ENCODE measurements at regions not wholly inside any gene's neighbourhood (a gene's known extent, or its start where the extent isn't known, plus 50 kb on each side); places are given as distances from the start of the nearest gene placed in this dataset.

GRCh38 chr9:79312686-79313421 is 258.9 kb upstream of the TLE4 start:
- no peak for DNase-seq (ENCODE audit: low spot score)
- H3K4me3 ChIP-seq, result no peak overlapping the region

DNA sequence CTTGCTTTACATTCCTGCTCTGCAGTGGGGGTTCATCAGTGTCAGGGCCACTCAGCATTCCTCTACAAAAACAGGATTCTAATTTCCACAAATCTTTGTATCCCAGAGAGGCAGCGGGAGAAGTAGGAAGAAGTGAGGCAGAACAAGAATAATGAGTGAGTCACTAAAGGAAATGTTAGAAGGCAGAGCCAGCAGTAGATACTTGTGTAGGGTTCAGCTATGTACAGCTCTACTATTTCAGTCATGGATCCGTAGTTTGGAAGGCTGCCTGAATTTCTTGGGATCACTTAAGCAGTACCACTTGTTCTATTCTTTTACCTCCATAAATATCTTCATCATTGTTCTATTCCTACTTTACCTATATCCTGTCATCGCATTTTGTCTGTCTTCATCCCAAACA is 246.3 kb upstream of the TLE4 start:
- no peak for TF ChIP-seq CTCF (IDR thresholded peaks at IDR 0.05)
- no peak for DNase-seq (ENCODE audit: low spot score)
- Histone ChIP-seq H3K4me3 (no peak overlapping the region), H3K27ac (no peak overlapping the region)

More at GRCh38 chr9:79312686-79313421, 258.9 kb upstream of the TLE4 start:
- no peak for TF ChIP-seq CTCF (IDR thresholded peaks at IDR 0.05)
- H3K27ac ChIP-seq, result no peak overlapping the region

DNA sequence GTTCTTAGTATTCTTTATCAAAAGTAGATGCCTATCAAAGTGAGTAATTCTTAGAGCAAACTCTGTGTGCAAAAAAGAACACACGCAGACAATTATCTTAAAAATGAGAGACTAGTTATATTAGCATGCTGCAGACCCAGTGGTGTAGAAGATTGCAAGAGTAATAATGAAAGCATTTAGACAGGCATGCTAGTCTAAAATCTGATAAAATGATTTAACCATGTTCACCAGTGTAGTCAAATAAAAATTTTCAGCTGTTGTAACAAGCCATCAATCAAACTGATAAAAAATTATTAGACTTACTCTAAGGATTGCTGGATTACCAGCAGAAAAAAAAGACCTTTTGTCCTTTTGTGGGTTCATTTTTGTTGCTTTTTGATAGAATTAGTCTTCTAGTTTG is 241.9 kb upstream of the TLE4 start:
- H3K4me3 ChIP-seq, result no peak overlapping the region
- no peak for DNase-seq (ENCODE audit: low spot score)
- no peak overlapping the region for H3K27ac ChIP-seq
- no peak for TF ChIP-seq CTCF (IDR thresholded peaks at IDR 0.05)

- Histone ChIP-seq H3K4me3 (no peak overlapping the region), H3K27ac (no peak overlapping the region)
- no peak for DNase-seq (ENCODE audit: low spot score)
- no peak for TF ChIP-seq CTCF (IDR thresholded peaks at IDR 0.05)
These were observed 237.8 kb upstream of the TLE4 start for GRCh38 chr9:79334001-79334400.

- Histone ChIP-seq H3K4me3 (no peak overlapping the region), H3K27ac (no peak overlapping the region)
- no peak for TF ChIP-seq CTCF (IDR thresholded peaks at IDR 0.05)
- no peak for DNase-seq (ENCODE audit: low spot score)
These were observed 237.1 kb upstream of the TLE4 start for GRCh38 chr9:79334711-79335110.

DNA sequence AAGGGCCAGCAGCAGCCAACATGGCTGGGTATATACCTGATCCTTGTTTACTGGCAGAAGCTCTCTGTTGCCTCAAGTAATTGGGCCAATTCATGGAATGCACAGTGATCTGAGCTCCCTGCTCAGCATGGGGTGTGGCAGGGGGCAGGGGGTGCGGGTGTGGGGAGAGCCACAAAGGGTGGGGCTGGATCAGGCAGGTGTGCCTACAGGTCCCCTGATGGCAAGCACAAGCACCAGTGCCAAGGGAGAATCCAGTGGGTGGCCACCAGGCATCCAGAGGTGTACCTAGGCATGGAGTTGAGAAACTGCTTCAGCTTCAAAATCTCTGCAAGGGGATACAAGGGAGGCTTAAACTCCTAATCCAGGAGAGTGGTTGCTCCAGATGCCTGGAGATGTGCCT is 235.8 kb upstream of the TLE4 start:
- no peak for DNase-seq (ENCODE audit: low spot score)
- TF ChIP-seq CTCF (IDR thresholded peaks at IDR 0.05), result no peak
- Histone ChIP-seq H3K4me3 (no peak overlapping the region), H3K27ac (no peak overlapping the region)

GRCh38 chr9:79341561-79341960 is 230.2 kb upstream of the TLE4 start:
- Histone ChIP-seq H3K27ac (no peak overlapping the region), H3K4me3 (no peak overlapping the region)
- no peak for DNase-seq (ENCODE audit: low spot score)
- TF ChIP-seq CTCF (IDR thresholded peaks at IDR 0.05), result no peak

Data from coronary artery (tissue), 2 donors.